CD4-positive, alpha-beta T cell (primary cell): ENCODE measurements at regions not wholly inside any gene's neighbourhood (a gene's known extent, or its start where the extent isn't known, plus 50 kb on each side); places are given as distances from the start of the nearest gene placed in this dataset.

Experiments
- ATAC-seq: fragments of 200-7000 bp; cut with Tn5 transposase; one replicate; pipeline ENCODE4 v1.10.0; 2022; ENCODE audit warnings: mild to moderate bottlenecking; ENCODE audit not compliant: poor library complexity
- CTCF ChIA-PET: fragments of 350-600 bp; sonication (Branson Sonifier 250); formaldehyde crosslinking; loops from one replicate; lab custom pipeline; 2021; ENCODE audit warnings: antibody characterized with exemption, inconsistent platforms; lab: Charles Lee
- POLR2A ChIA-PET: fragments of 350-600 bp; sonication (Branson Sonifier 250); formaldehyde crosslinking; loops from one replicate; lab custom pipeline; 2021; ENCODE audit warnings: antibody characterized with exemption, inconsistent platforms; lab: Charles Lee
- DNase-seq, 14 experiments: peaks; one replicate each; pipeline ENCODE4 v3.0.0-alpha.2; 2013 to 2020; ENCODE audit warnings: mixed read lengths in 2 of 14
- H3K27ac ChIP-seq, 2 donors: one replicate each; pipeline versions ENCODE4 v1.5.1 to v1.7.0; 2013; ENCODE audit warnings: low read length in 2 of 2, low read depth in 1 of 2, mild to moderate bottlenecking in 1 of 2
- H3K27me3 ChIP-seq, 2 experiments: 1 replicate in 1 of 2; 2 replicates in 1 of 2; pipeline versions ENCODE4 v1.6.1 to v1.7.0; 2013; ENCODE audit warnings: low read length in 2 of 2, control low read depth in 1 of 2, mild to moderate bottlenecking in 1 of 2, moderate library complexity in 1 of 2; ENCODE audit not compliant: insufficient read depth in 2 of 2, control insufficient read depth in 1 of 2
- H3K36me3 ChIP-seq: one replicate; pipeline ENCODE4 v1.6.1; 2013; ENCODE audit warnings: low read length, control low read depth; ENCODE audit not compliant: insufficient read depth
- H3K4me1 ChIP-seq: one replicate; pipeline ENCODE4 v1.6.1; 2013; ENCODE audit warnings: low read length, control low read depth; ENCODE audit not compliant: insufficient read depth
- H3K4me3 ChIP-seq: one replicate; pipeline ENCODE4 v1.5.1; 2013; ENCODE audit warnings: mild to moderate bottlenecking, low read length, moderate library complexity
- H3K9me3 ChIP-seq, 2 experiments: 1 replicate in 1 of 2; 2 replicates in 1 of 2; pipeline versions ENCODE4 v1.6.1 to v1.7.0; 2013; ENCODE audit warnings: low read length in 2 of 2, mild to moderate bottlenecking in 2 of 2, control low read depth in 1 of 2, moderate library complexity in 1 of 2; ENCODE audit not compliant: control insufficient read depth in 1 of 2, insufficient read depth in 1 of 2
- H3K27ac Mint-ChIP-seq: one replicate; pipeline ENCODE4 v1.8.0; 2020; ENCODE audit warnings: mixed read lengths
- H3K27me3 Mint-ChIP-seq: one replicate; pipeline ENCODE4 v1.8.0; 2021; ENCODE audit warnings: mixed read lengths
- H3K36me3 Mint-ChIP-seq: one replicate; pipeline ENCODE4 v1.8.0; 2021; ENCODE audit warnings: low read depth, mixed read lengths
- H3K4me1 Mint-ChIP-seq: one replicate; pipeline ENCODE4 v1.8.0; 2021; ENCODE audit warnings: low read depth, mixed read lengths
- H3K4me3 Mint-ChIP-seq: one replicate; pipeline ENCODE4 v1.8.0; 2020; ENCODE audit warnings: mild to moderate bottlenecking, mixed read lengths
- H3K9me3 Mint-ChIP-seq: one replicate; pipeline ENCODE4 v1.8.0; 2020; ENCODE audit warnings: mixed read lengths
- CTCF ChIP-seq: fragments of 200-600 bp; IDR thresholded peaks from one replicate; pipeline ENCODE4 v1.8.0; 2022; ENCODE audit warnings: antibody characterized with exemption, mild to moderate bottlenecking
- intact Hi-C, 2 experiments: fragments of 100-400 bp; cut with DNase I in 1 of 2; cut with micrococcal nuclease in 1 of 2; formaldehyde crosslinking; loops; one replicate each; pipeline versions ENCODE4 v1.15.1 to v1.9.0; 2023 to 2025; cut with DNase I, micrococcal nuclease

GRCh38 chr1:72524021-72524420 is 241.7 kb upstream of the NEGR1 start:
- TF ChIP-seq CTCF, result no peak
- Histone ChIP-seq H3K36me3 (no peaks in the 10 kb centered on the region), H3K9me3 (no peaks in the 10 kb centered on the region), H3K4me1 (no peaks in the 10 kb centered on the region), H3K4me3 (no peak overlapping the region), H3K27ac (no peak overlapping the region), H3K27me3 (no peaks in the 10 kb centered on the region)
- POLR2A ChIA-PET, result no interaction called here
- ATAC-seq (no peak), DNase-seq (no peak)
- Mint-ChIP-seq H3K4me3 (no peak overlapping the region), H3K27me3 (no peaks in the 10 kb centered on the region), H3K9me3 (no peaks in the 10 kb centered on the region), H3K36me3 (no peaks in the 10 kb centered on the region), H3K4me1 (no peaks in the 10 kb centered on the region), H3K27ac (no peak overlapping the region)
- CTCF ChIA-PET, result no interaction called here
- intact Hi-C loops, result no loop called here

GRCh38 chr1:72521659-72522058 is 239.3 kb upstream of the NEGR1 start:
- H3K4me1 ChIP-seq, result no peaks in the 10 kb centered on the region
- no peak overlapping the region for H3K27ac ChIP-seq
- no peaks in the 10 kb centered on the region for H3K27me3 ChIP-seq
- intact Hi-C loops, result no loop called here
- Mint-ChIP-seq H3K9me3 (no peaks in the 10 kb centered on the region), H3K27me3 (no peaks in the 10 kb centered on the region), H3K27ac (no peak overlapping the region), H3K4me1 (no peaks in the 10 kb centered on the region), H3K4me3 (no peak overlapping the region), H3K36me3 (no peaks in the 10 kb centered on the region)
- ATAC-seq, result no peak
- H3K4me3 ChIP-seq, result no peak overlapping the region
- POLR2A ChIA-PET, result no interaction called here
- CTCF ChIA-PET, result no interaction called here
- no peak for DNase-seq
- H3K9me3 ChIP-seq, result no peaks in the 10 kb centered on the region
- no peaks in the 10 kb centered on the region for H3K36me3 ChIP-seq
- TF ChIP-seq CTCF, result no peak

GRCh38 chr1:72516826-72517225 is 234.5 kb upstream of the NEGR1 start:
- H3K27me3 Mint-ChIP-seq, result no peaks in the 10 kb centered on the region
- no peak for TF ChIP-seq CTCF
- no peaks in the 10 kb centered on the region for H3K4me1 Mint-ChIP-seq
- no peaks in the 10 kb centered on the region for H3K36me3 ChIP-seq
- no peaks in the 10 kb centered on the region for H3K9me3 ChIP-seq
- H3K4me3 Mint-ChIP-seq, result no peak overlapping the region
- H3K36me3 Mint-ChIP-seq, result no peaks in the 10 kb centered on the region
- DNase-seq (no peak), ATAC-seq (no peak)
- intact Hi-C loops, result no loop called here
- no peak overlapping the region for H3K27ac ChIP-seq
- no peaks in the 10 kb centered on the region for H3K9me3 Mint-ChIP-seq
- POLR2A ChIA-PET, result no interaction called here
- CTCF ChIA-PET, result no interaction called here
- no peaks in the 10 kb centered on the region for H3K4me1 ChIP-seq
- no peak overlapping the region for H3K4me3 ChIP-seq
- no peaks in the 10 kb centered on the region for H3K27me3 ChIP-seq
- no peak overlapping the region for H3K27ac Mint-ChIP-seq
